GM23338 (cell line): ENCODE measurements at regions not wholly inside any gene's neighbourhood (a gene's known extent, or its start where the extent isn't known, plus 50 kb on each side); places are given as distances from the start of the nearest gene placed in this dataset.

ENCODE experiments used
- ATAC-seq: fragments of 200-7000 bp; cut with Tn5 transposase; 3 replicates; pipeline ENCODE4 v1.9.1; 2020
- DNase-seq: peaks from one replicate; pipeline ENCODE4 v3.0.0-alpha.2; 2015; ENCODE audit warnings: low spot score
- H2AFZ ChIP-seq: fragments of 200-600 bp; sonication (generic); 2 replicates; pipeline ENCODE4 v1.8.0; 2016; ENCODE audit warnings: antibody characterized with exemption, mild to moderate bottlenecking, moderate library complexity
- H3F3A ChIP-seq: fragments of 200-600 bp; sonication (generic); replicated peaks from 2 replicates; pipeline ENCODE4 v1.8.0; 2017; ENCODE audit warnings: antibody characterized with exemption, mixed run types, low read depth
- H3K27ac ChIP-seq: fragments of 200-600 bp; sonication (generic); 2 replicates; pipeline ENCODE4 v1.6.1; 2016; ENCODE audit warnings: low read depth
- H3K27me3 ChIP-seq: fragments of 200-600 bp; sonication (generic); 2 replicates; pipeline ENCODE4 v1.8.0; 2016; ENCODE audit warnings: mild to moderate bottlenecking, mixed run types, moderate library complexity; ENCODE audit not compliant: insufficient read depth
- H3K36me3 ChIP-seq: fragments of 200-600 bp; sonication (generic); 2 replicates; pipeline ENCODE4 v1.8.0; 2016; ENCODE audit warnings: mild to moderate bottlenecking; ENCODE audit not compliant: insufficient read depth
- H3K4me1 ChIP-seq: fragments of 200-600 bp; sonication (generic); 2 replicates; pipeline ENCODE4 v1.8.0; 2016; ENCODE audit warnings: mild to moderate bottlenecking, moderate library complexity; ENCODE audit not compliant: insufficient read depth
- H3K4me2 ChIP-seq: fragments of 200-600 bp; sonication (generic); 2 replicates; pipeline ENCODE4 v1.7.1; 2017; ENCODE audit warnings: mixed run types
- H3K4me3 ChIP-seq: fragments of 200-600 bp; sonication (generic); 2 replicates; pipeline ENCODE4 v1.6.1; 2016; ENCODE audit warnings: mixed run types
- H3K79me2 ChIP-seq: fragments of 200-600 bp; sonication (generic); replicated peaks from 2 replicates; pipeline ENCODE4 v1.8.0; 2017; ENCODE audit warnings: mild to moderate bottlenecking; ENCODE audit not compliant: insufficient read depth
- H3K9me2 ChIP-seq: fragments of 200-600 bp; sonication (generic); 2 replicates; pipeline ENCODE4 v1.8.0; 2017; ENCODE audit not compliant: insufficient read depth
- H4K20me1 ChIP-seq: fragments of 200-600 bp; sonication (generic); replicated peaks from 2 replicates; pipeline ENCODE4 v1.8.0; 2017; ENCODE audit warnings: mild to moderate bottlenecking; ENCODE audit not compliant: insufficient read depth
- H3K27ac Mint-ChIP-seq: 2 replicates; pipeline ENCODE4 v1.8.0; 2020; ENCODE audit warnings: inconsistent platforms, mild to moderate bottlenecking, moderate library complexity, mixed read lengths
- H3K27me3 Mint-ChIP-seq: 3 replicates; pipeline ENCODE4 v1.8.0; 2022; ENCODE audit warnings: low read depth, mild to moderate bottlenecking, moderate library complexity, mixed read lengths, inconsistent platforms; ENCODE audit not compliant: insufficient read depth, poor library complexity
- H3K36me3 Mint-ChIP-seq: 3 replicates; pipeline ENCODE4 v1.8.0; 2021; ENCODE audit warnings: low read depth, mild to moderate bottlenecking, inconsistent platforms, moderate library complexity, mixed read lengths
- H3K4me1 Mint-ChIP-seq: 3 replicates; pipeline ENCODE4 v1.8.0; 2020; ENCODE audit warnings: mild to moderate bottlenecking, inconsistent platforms, mixed read lengths
- H3K4me3 Mint-ChIP-seq: 3 replicates; pipeline ENCODE4 v1.8.0; 2021; ENCODE audit warnings: moderate library complexity, mild to moderate bottlenecking, inconsistent platforms, mixed read lengths
- H3K9me3 Mint-ChIP-seq: 3 replicates; pipeline ENCODE4 v1.8.0; 2020; ENCODE audit warnings: moderate library complexity, mild to moderate bottlenecking, inconsistent platforms, mixed read lengths
- CREB1 ChIP-seq: fragments of 250-450 bp; sonication (Bioruptor Pico); IDR thresholded peaks from 2 replicates; pipeline ENCODE4 v1.5.0; 2020; ENCODE audit warnings: low read depth, mild to moderate bottlenecking, moderate library complexity
- CTCF ChIP-seq, 2 experiments: fragments of 200-600 bp in 1 of 2; sonication (generic) in 1 of 2; conservative IDR thresholded peaks; 2 replicates each; pipeline versions ENCODE4 v1.5.1 to v1.6.1; 2016 to 2017; ENCODE audit warnings: antibody characterized with exemption in 2 of 2, low read depth in 2 of 2, mild to moderate bottlenecking in 2 of 2, moderate library complexity in 1 of 2
- ETS1 ChIP-seq: IDR thresholded peaks from 2 replicates; pipeline ENCODE4 v1.6.1; 2016; ENCODE audit warnings: antibody characterized with exemption
- EZH2 ChIP-seq: fragments of 200-600 bp; sonication (generic); IDR thresholded peaks from one replicate; pipeline ENCODE4 v1.8.0; 2017; ENCODE audit warnings: antibody characterized with exemption, mild to moderate bottlenecking, low read depth; ENCODE audit not compliant: unreplicated experiment
- EZH2phosphoT487 ChIP-seq: fragments of 200-600 bp; sonication (generic); IDR thresholded peaks from one replicate; pipeline ENCODE4 v1.8.1; 2018; ENCODE audit warnings: antibody characterized with exemption; ENCODE audit not compliant: unreplicated experiment
- JUNB ChIP-seq: IDR thresholded peaks from one replicate; pipeline ENCODE4 v1.6.1; 2016; ENCODE audit warnings: antibody characterized with exemption; ENCODE audit not compliant: unreplicated experiment
- NANOG ChIP-seq: IDR thresholded peaks from 2 replicates; pipeline ENCODE4 v1.6.1; 2016; ENCODE audit warnings: antibody characterized with exemption, borderline replicate concordance
- POLR2AphosphoS5 ChIP-seq: IDR thresholded peaks from 2 replicates; pipeline ENCODE4 v1.6.1; 2016; ENCODE audit warnings: antibody characterized with exemption, low read depth
- REST ChIP-seq: IDR thresholded peaks from one replicate; pipeline ENCODE4 v1.6.1; 2018; ENCODE audit warnings: antibody characterized with exemption; ENCODE audit not compliant: unreplicated experiment
- STAT1 ChIP-seq: IDR thresholded peaks from one replicate; pipeline ENCODE4 v1.6.1; 2016; ENCODE audit warnings: antibody characterized with exemption; ENCODE audit not compliant: unreplicated experiment
- ZNF114 ChIP-seq: fragments of 250-450 bp; sonication (Bioruptor Pico); IDR thresholded peaks from 2 replicates; pipeline ENCODE4 v1.5.0; 2020; ENCODE audit warnings: mild to moderate bottlenecking, moderate library complexity
- ZNF331 ChIP-seq: fragments of 250-450 bp; sonication (Bioruptor Pico); IDR thresholded peaks from 2 replicates; pipeline ENCODE4 v1.5.0; 2020; ENCODE audit warnings: low read depth, mild to moderate bottlenecking, moderate library complexity
- ZNF462 ChIP-seq: fragments of 250-450 bp; sonication (Bioruptor Pico); IDR thresholded peaks from 2 replicates; pipeline ENCODE4 v1.5.0; 2020; ENCODE audit warnings: mild to moderate bottlenecking, moderate library complexity

- Histone ChIP-seq H3K27me3 (no peaks in the 10 kb centered on the region), H3K27ac (no peak overlapping the region), H3F3A (no peaks in the 10 kb centered on the region), H3K4me2 (no peak overlapping the region), H3K36me3 (no peaks in the 10 kb centered on the region), H2AFZ (no peak overlapping the region), H3K4me1 (no peaks in the 10 kb centered on the region), H3K9me2 (no peaks in the 10 kb centered on the region), H3K4me3 (no peak overlapping the region), H3K79me2 (no peaks in the 10 kb centered on the region), H4K20me1 (no peaks in the 10 kb centered on the region)
- peaks cover 7% of the 10 kb centered on the region for H3K4me1 Mint-ChIP-seq
- H3K27me3 Mint-ChIP-seq: no peaks in the 10 kb centered on the region
- H3K4me3 Mint-ChIP-seq: no peak overlapping the region
- H3K36me3 Mint-ChIP-seq: no peaks in the 10 kb centered on the region
- TF ChIP-seq CREB1 (CRISPR knock-in tag) (no peak), ZNF462 (CRISPR knock-in tag) (no peak), ZNF331 (CRISPR knock-in tag) (no peak), EZH2 (no peak), ZNF114 (CRISPR knock-in tag) (no peak), POLR2AphosphoS5 (no peak), REST (no peak), CTCF (conservative IDR thresholded peaks at IDR 0.05; ENCODE audit: low read depth in 2 of 2) (no peak), JUNB (no peak), EZH2phosphoT487 (no peak), STAT1 (no peak), NANOG (no peak), ETS1 (no peak)
- H3K27ac Mint-ChIP-seq: no peak overlapping the region
- ATAC-seq: no peak
- no peaks in the 10 kb centered on the region for H3K9me3 Mint-ChIP-seq
- no peak for DNase-seq
These were observed 452.3 kb downstream of the ZIC3 start for GRCh38 chrX:138018145-138018799.
